ENCODE measurements at regions not wholly inside any gene's neighbourhood (a gene's known extent, or its start where the extent isn't known, plus 50 kb on each side); places are given as distances from the start of the nearest gene placed in this dataset.

DNA sequence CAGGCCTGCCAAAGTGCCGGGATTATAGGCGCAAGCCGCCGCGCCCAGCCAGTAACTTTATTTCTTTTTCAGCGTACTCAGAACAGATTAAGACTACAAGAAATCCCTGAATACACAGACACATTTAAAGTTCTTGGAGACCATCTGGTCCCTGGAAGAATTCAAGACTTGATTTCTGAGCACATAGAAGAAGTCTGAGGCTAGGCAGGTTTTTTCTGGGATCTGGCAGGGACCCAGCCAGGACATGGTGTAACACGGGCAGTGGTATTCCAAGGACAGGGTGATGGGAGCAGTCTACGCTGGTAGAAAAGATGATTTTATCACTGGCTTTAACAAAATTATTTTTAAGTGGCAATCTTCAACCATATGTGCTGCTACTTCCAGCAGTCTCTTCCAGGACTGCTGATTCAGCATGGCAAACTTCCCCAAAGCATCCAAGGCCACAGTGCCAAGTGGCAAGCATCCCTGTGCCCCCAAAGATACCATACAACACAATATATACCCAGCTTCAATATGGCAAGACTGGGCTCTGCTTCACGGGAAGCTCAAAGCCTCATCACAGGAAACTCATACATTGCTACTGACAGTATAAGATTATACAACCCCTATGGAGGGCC is 105.2 kb upstream of the OR5AK2 start (continued):
- TF ChIP-seq, protein P1, sequence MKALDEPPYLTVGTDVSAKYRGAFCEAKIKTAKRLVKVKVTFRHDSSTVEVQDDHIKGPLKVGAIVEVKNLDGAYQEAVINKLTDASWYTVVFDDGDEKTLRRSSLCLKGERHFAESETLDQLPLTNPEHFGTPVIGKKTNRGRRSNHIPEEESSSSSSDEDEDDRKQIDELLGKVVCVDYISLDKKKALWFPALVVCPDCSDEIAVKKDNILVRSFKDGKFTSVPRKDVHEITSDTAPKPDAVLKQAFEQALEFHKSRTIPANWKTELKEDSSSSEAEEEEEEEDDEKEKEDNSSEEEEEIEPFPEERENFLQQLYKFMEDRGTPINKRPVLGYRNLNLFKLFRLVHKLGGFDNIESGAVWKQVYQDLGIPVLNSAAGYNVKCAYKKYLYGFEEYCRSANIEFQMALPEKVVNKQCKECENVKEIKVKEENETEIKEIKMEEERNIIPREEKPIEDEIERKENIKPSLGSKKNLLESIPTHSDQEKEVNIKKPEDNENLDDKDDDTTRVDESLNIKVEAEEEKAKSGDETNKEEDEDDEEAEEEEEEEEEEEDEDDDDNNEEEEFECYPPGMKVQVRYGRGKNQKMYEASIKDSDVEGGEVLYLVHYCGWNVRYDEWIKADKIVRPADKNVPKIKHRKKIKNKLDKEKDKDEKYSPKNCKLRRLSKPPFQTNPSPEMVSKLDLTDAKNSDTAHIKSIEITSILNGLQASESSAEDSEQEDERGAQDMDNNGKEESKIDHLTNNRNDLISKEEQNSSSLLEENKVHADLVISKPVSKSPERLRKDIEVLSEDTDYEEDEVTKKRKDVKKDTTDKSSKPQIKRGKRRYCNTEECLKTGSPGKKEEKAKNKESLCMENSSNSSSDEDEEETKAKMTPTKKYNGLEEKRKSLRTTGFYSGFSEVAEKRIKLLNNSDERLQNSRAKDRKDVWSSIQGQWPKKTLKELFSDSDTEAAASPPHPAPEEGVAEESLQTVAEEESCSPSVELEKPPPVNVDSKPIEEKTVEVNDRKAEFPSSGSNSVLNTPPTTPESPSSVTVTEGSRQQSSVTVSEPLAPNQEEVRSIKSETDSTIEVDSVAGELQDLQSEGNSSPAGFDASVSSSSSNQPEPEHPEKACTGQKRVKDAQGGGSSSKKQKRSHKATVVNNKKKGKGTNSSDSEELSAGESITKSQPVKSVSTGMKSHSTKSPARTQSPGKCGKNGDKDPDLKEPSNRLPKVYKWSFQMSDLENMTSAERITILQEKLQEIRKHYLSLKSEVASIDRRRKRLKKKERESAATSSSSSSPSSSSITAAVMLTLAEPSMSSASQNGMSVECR (CRISPR knock-in tag; IDR thresholded peaks at IDR 0.05; ENCODE audit: borderline replicate concordance) = no peak
- no peak for TF ChIP-seq NFE2L1 (CRISPR knock-in tag; IDR thresholded peaks at IDR 0.05)

DNA sequence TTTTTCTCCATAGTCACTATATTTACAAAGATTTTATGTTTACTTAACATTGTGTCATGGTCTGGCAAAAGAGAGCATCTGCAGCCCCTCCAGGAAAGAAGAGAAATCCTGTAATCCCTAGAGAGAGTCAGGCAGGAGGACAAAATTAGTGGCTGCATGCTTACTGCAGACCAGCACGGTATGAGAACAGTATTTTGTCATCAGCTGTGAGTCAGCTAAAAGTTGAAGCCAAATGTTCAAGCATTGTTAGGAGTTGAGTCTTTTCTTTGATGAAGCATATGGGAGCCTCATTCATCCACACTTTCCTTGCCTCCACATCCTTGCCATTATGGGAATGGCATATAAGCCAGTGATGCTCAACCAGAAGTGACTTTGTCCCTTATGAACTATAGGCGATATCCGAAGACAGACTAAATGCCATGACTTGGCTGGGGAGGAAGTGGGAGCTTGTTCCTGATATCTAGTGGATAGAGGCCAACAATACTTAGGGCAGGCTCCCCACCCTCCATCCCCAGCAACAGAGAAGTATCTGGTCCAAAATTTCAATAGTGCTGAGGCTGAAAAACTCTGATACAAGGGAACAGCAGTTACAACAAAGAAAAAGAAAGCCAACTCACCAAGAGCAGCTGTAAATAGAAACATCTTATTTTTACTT is 112.0 kb upstream of the OR5AK2 start:
- H3K4me1 Mint-ChIP-seq = peaks cover 4% of the 10 kb centered on the region; the same call in 1 of the 2 replicates
- no peak for DNase-seq (ENCODE audit: low spot score)
- ChIA-PET POLR2A (no interaction called here), CTCF (no interaction called here)
- no peak overlapping the region for H3K27ac Mint-ChIP-seq
- peaks cover 13% of the 10 kb centered on the region for H3K36me3 Mint-ChIP-seq
- ATAC-seq = no peak
- no peak for TF ChIP-seq TCF7 (CRISPR knock-in tag; IDR thresholded peaks at IDR 0.05; ENCODE audit: low read depth)
- TF ChIP-seq, protein P2, sequence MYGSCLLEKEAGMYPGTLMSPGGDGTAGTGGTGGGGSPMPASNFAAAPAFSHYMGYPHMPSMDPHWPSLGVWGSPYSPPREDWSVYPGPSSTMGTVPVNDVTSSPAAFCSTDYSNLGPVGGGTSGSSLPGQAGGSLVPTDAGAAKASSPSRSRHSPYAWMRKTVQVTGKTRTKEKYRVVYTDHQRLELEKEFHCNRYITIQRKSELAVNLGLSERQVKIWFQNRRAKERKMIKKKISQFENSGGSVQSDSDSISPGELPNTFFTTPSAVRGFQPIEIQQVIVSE (CRISPR knock-in tag; IDR thresholded peaks at IDR 0.05; ENCODE audit: borderline replicate concordance) = no peak
- TF ChIP-seq SOX15 (CRISPR knock-in tag; IDR thresholded peaks at IDR 0.05) = no peak
- TF ChIP-seq, protein P3, sequence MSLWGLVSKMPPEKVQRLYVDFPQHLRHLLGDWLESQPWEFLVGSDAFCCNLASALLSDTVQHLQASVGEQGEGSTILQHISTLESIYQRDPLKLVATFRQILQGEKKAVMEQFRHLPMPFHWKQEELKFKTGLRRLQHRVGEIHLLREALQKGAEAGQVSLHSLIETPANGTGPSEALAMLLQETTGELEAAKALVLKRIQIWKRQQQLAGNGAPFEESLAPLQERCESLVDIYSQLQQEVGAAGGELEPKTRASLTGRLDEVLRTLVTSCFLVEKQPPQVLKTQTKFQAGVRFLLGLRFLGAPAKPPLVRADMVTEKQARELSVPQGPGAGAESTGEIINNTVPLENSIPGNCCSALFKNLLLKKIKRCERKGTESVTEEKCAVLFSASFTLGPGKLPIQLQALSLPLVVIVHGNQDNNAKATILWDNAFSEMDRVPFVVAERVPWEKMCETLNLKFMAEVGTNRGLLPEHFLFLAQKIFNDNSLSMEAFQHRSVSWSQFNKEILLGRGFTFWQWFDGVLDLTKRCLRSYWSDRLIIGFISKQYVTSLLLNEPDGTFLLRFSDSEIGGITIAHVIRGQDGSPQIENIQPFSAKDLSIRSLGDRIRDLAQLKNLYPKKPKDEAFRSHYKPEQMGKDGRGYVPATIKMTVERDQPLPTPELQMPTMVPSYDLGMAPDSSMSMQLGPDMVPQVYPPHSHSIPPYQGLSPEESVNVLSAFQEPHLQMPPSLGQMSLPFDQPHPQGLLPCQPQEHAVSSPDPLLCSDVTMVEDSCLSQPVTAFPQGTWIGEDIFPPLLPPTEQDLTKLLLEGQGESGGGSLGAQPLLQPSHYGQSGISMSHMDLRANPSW (CRISPR knock-in tag; conservative IDR thresholded peaks at IDR 0.05; ENCODE audit: low read depth) = no peak
- TF ChIP-seq CBFB (CRISPR knock-in tag; IDR thresholded peaks at IDR 0.05; ENCODE audit: low read depth) = no peak
- TF ChIP-seq, protein P4, sequence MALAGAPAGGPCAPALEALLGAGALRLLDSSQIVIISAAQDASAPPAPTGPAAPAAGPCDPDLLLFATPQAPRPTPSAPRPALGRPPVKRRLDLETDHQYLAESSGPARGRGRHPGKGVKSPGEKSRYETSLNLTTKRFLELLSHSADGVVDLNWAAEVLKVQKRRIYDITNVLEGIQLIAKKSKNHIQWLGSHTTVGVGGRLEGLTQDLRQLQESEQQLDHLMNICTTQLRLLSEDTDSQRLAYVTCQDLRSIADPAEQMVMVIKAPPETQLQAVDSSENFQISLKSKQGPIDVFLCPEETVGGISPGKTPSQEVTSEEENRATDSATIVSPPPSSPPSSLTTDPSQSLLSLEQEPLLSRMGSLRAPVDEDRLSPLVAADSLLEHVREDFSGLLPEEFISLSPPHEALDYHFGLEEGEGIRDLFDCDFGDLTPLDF (CRISPR knock-in tag; IDR thresholded peaks at IDR 0.05) = no peak
- no peak for TF ChIP-seq MXD4 (CRISPR knock-in tag; IDR thresholded peaks at IDR 0.05; ENCODE audit: borderline replicate concordance)
- no peak for TF ChIP-seq HMGA2 (CRISPR knock-in tag; IDR thresholded peaks at IDR 0.05)
- TF ChIP-seq ZNF396 (CRISPR knock-in tag; IDR thresholded peaks at IDR 0.05; ENCODE audit: borderline replicate concordance) = no peak
- H3K27me3 Mint-ChIP-seq (ENCODE audit: low read depth) = no peaks in the 10 kb centered on the region; the same call in 1 of the 2 replicates
- no peak overlapping the region for H3K4me3 Mint-ChIP-seq
- H3K9me3 Mint-ChIP-seq = peaks cover 39% of the 10 kb centered on the region

DNA sequence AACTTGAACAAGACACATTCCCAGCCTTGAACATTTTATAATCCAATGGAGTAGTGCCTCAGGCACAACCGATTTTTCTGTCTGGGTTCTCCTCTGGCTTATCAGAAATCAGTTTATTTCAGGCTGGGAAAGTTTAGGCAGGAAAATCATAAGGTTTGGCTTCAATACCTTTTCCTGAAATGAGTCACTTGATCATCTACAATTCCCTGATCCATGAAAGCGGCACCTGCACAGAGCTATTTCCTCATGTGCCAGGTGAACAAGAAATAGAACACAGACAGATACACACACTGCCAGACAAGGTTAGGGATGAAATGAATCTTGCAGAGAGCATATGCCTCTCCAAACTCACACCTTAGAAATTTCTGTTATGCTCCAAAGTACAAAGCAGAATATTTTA is 106.7 kb upstream of the OR9G4 start:
- ChIA-PET POLR2A (no interaction called here), CTCF (no interaction called here)
- H3K9me3 Mint-ChIP-seq = peaks cover 28% of the 10 kb centered on the region
- TF ChIP-seq ZNF232 (CRISPR knock-in tag; IDR thresholded peaks at IDR 0.05) = no peak
- TF ChIP-seq ZNF138 (CRISPR knock-in tag; conservative IDR thresholded peaks at IDR 0.05) = no peak
- TF ChIP-seq ZNF317 (CRISPR knock-in tag; IDR thresholded peaks at IDR 0.05; ENCODE audit: borderline replicate concordance, low read depth) = no peak
- TF ChIP-seq IRF2 (CRISPR knock-in tag; IDR thresholded peaks at IDR 0.05; ENCODE audit: borderline replicate concordance, low read depth) = no peak
- no peak for TF ChIP-seq ZNF671 (CRISPR knock-in tag; IDR thresholded peaks at IDR 0.05)
- TF ChIP-seq, protein P5, sequence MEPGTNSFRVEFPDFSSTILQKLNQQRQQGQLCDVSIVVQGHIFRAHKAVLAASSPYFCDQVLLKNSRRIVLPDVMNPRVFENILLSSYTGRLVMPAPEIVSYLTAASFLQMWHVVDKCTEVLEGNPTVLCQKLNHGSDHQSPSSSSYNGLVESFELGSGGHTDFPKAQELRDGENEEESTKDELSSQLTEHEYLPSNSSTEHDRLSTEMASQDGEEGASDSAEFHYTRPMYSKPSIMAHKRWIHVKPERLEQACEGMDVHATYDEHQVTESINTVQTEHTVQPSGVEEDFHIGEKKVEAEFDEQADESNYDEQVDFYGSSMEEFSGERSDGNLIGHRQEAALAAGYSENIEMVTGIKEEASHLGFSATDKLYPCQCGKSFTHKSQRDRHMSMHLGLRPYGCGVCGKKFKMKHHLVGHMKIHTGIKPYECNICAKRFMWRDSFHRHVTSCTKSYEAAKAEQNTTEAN (CRISPR knock-in tag; IDR thresholded peaks at IDR 0.05) = no peak
- TF ChIP-seq ZNF263 (CRISPR knock-in tag; IDR thresholded peaks at IDR 0.05; ENCODE audit: low read depth) = no peak
- TF ChIP-seq, protein P6, sequence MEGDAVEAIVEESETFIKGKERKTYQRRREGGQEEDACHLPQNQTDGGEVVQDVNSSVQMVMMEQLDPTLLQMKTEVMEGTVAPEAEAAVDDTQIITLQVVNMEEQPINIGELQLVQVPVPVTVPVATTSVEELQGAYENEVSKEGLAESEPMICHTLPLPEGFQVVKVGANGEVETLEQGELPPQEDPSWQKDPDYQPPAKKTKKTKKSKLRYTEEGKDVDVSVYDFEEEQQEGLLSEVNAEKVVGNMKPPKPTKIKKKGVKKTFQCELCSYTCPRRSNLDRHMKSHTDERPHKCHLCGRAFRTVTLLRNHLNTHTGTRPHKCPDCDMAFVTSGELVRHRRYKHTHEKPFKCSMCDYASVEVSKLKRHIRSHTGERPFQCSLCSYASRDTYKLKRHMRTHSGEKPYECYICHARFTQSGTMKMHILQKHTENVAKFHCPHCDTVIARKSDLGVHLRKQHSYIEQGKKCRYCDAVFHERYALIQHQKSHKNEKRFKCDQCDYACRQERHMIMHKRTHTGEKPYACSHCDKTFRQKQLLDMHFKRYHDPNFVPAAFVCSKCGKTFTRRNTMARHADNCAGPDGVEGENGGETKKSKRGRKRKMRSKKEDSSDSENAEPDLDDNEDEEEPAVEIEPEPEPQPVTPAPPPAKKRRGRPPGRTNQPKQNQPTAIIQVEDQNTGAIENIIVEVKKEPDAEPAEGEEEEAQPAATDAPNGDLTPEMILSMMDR (IDR thresholded peaks at IDR 0.05) = no peak
- TF ChIP-seq JAZF1 (CRISPR knock-in tag; IDR thresholded peaks at IDR 0.05) = no peak
- H3K36me3 Mint-ChIP-seq = peaks cover 19% of the 10 kb centered on the region
- H3K4me1 Mint-ChIP-seq = no peaks in the 10 kb centered on the region
- no peak for DNase-seq (ENCODE audit: low spot score)
- no peak overlapping the region for H3K27ac Mint-ChIP-seq
- H3K4me3 Mint-ChIP-seq = no peak overlapping the region
- no peaks in the 10 kb centered on the region; the same call in 1 of the 2 replicates for H3K27me3 Mint-ChIP-seq (ENCODE audit: low read depth)
- ATAC-seq = no peak
